H1 (cell line): ENCODE measurements at regions not wholly inside any gene's neighbourhood (a gene's known extent, or its start where the extent isn't known, plus 50 kb on each side); places are given as distances from the start of the nearest gene placed in this dataset.
A peak's percentile ranks its signal among the peaks of the same experiment; 100 is the strongest.

Source experiments
- CTCF ChIA-PET: fragments of 300-600 bp; sonication (Branson Sonifier 250); formaldehyde crosslinking; loops from one replicate; lab custom pipeline; 2021; ENCODE audit not compliant: partially characterized antibody; lab: Charles Lee
- POLR2A ChIA-PET: fragments of 300-600 bp; sonication (Branson Sonifier 250); formaldehyde crosslinking; loops from one replicate; lab custom pipeline; 2021; ENCODE audit warnings: inconsistent platforms; ENCODE audit not compliant: partially characterized antibody; lab: Charles Lee
- DNase-seq, 2 experiments: peaks; one replicate each; pipeline versions ENCODE4 v3.0.0 to v3.0.0-alpha.2; 2010 to 2022; ENCODE audit warnings: low spot score in 2 of 2, low read depth in 1 of 2, mixed read lengths in 1 of 2
- FAIRE-seq: peaks from 2 replicates; lab custom pipeline; 2011; peaks lifted over from hg19 to GRCh38; lab: Jason Lieb, UNC
- H2AFZ ChIP-seq: 2 replicates; pipeline ENCODE4 v1.8.1; 2012; ENCODE audit warnings: low read length, inconsistent platforms
- H2AK5ac ChIP-seq: 2 replicates; pipeline ENCODE4 v1.6.1; 2013; ENCODE audit warnings: low read depth, low read length
- H2BK120ac ChIP-seq: replicated peaks from 2 replicates; pipeline ENCODE3; 2013; ENCODE audit warnings: low read depth, low read length, inconsistent platforms
- H2BK12ac ChIP-seq: 2 replicates; pipeline ENCODE4 v1.6.1; 2013; ENCODE audit warnings: low read depth, low read length
- H2BK15ac ChIP-seq: 2 replicates; pipeline ENCODE4 v1.6.1; 2013; ENCODE audit warnings: low read length
- H2BK20ac ChIP-seq: 2 replicates; pipeline ENCODE4 v1.6.1; 2013; ENCODE audit warnings: low read length
- H2BK5ac ChIP-seq: 2 replicates; pipeline ENCODE4 v1.6.1; 2013; ENCODE audit warnings: low read depth, low read length
- H3K14ac ChIP-seq: 2 replicates; pipeline ENCODE4 v1.6.1; 2013; ENCODE audit warnings: inconsistent platforms; ENCODE audit not compliant: insufficient read length
- H3K18ac ChIP-seq: 2 replicates; pipeline ENCODE4 v1.6.1; 2013; ENCODE audit warnings: low read length; ENCODE audit errors: extremely low read depth
- H3K23ac ChIP-seq: 2 replicates; pipeline ENCODE4 v1.6.1; 2013; ENCODE audit warnings: inconsistent platforms; ENCODE audit not compliant: insufficient read length
- H3K23me2 ChIP-seq: 2 replicates; pipeline ENCODE4 v1.6.1; 2013; ENCODE audit warnings: low read depth, low read length
- H3K27ac ChIP-seq: 2 replicates; pipeline ENCODE4 v1.6.1; 2011; ENCODE audit warnings: low read depth, low read length, inconsistent platforms
- H3K27me3 ChIP-seq, 4 experiments: replicated peaks in 1 of 4; 1 replicate in 1 of 4; 2 replicates in 3 of 4; pipeline versions ENCODE4 v1.6.1 to v1.8.1; 2011 to 2013; ENCODE audit warnings: low read length in 3 of 4, mild to moderate bottlenecking in 3 of 4, inconsistent platforms in 2 of 4, mixed read lengths in 2 of 4, moderate library complexity in 1 of 4; ENCODE audit not compliant: control insufficient read depth in 3 of 4, insufficient read depth in 3 of 4; ENCODE audit errors: extremely low read depth in 1 of 4
- H3K36me3 ChIP-seq, 4 experiments: 2 replicates each; pipeline versions ENCODE4 v1.6.1 to v1.8.1; 2011 to 2013; ENCODE audit warnings: mild to moderate bottlenecking in 4 of 4, low read length in 3 of 4, moderate library complexity in 2 of 4, control low read depth in 1 of 4, inconsistent platforms in 1 of 4; ENCODE audit not compliant: insufficient read depth in 4 of 4, control insufficient read depth in 2 of 4
- H3K4ac ChIP-seq: replicated peaks from 2 replicates; pipeline ENCODE3; 2013; ENCODE audit warnings: low read length, low read depth, mixed read lengths, inconsistent platforms; ENCODE audit not compliant: insufficient read length
- H3K4me1 ChIP-seq, 4 experiments: replicated peaks in 1 of 4; 1 replicate in 1 of 4; 2 replicates in 3 of 4; pipeline versions ENCODE4 v1.6.1 to v1.8.1; 2011 to 2013; ENCODE audit warnings: low read length in 3 of 4, inconsistent platforms in 2 of 4, mixed read lengths in 1 of 4; ENCODE audit not compliant: insufficient read depth in 4 of 4, control insufficient read depth in 3 of 4
- H3K4me2 ChIP-seq, 2 experiments: 2 replicates each; pipeline versions ENCODE4 v1.6.1 to v1.8.1; 2011 to 2013; ENCODE audit warnings: low read depth in 2 of 2, low read length in 2 of 2, control low read depth in 1 of 2, inconsistent platforms in 1 of 2, mild to moderate bottlenecking in 1 of 2; ENCODE audit not compliant: insufficient read depth in 1 of 2
- H3K4me3 ChIP-seq, 4 experiments: fragments of 200-600, 300-600 bp in 1 of 4; sonication (generic), shearing (Covaris generic), sonication (Bioruptor Twin) in 1 of 4; 2 replicates each; pipeline versions ENCODE4 v1.5.1 to v1.8.1; 2011 to 2016; ENCODE audit warnings: low read length in 4 of 4, low read depth in 3 of 4, control low read depth in 2 of 4, inconsistent platforms in 2 of 4, mild to moderate bottlenecking in 2 of 4, mixed read lengths in 1 of 4, moderate library complexity in 1 of 4; ENCODE audit not compliant: insufficient read depth in 2 of 4; ENCODE audit errors: extremely low read depth in 1 of 4
- H3K56ac ChIP-seq: replicated peaks from 2 replicates; pipeline ENCODE3; 2013; ENCODE audit warnings: low read depth, mild to moderate bottlenecking, mixed read lengths, low read length, inconsistent platforms; ENCODE audit not compliant: insufficient read length
- H3K79me1 ChIP-seq: 2 replicates; pipeline ENCODE4 v1.6.1; 2013; ENCODE audit warnings: low read depth, low read length, control low read depth
- H3K79me2 ChIP-seq, 2 experiments: 2 replicates each; pipeline versions ENCODE4 v1.6.1 to v1.8.1; 2012 to 2013; ENCODE audit warnings: low read length in 2 of 2, mild to moderate bottlenecking in 2 of 2, inconsistent platforms in 1 of 2; ENCODE audit not compliant: insufficient read depth in 2 of 2, control insufficient read depth in 1 of 2
- H3K9ac ChIP-seq, 4 experiments: replicated peaks in 1 of 4; 1 replicate in 1 of 4; 2 replicates in 3 of 4; pipeline versions ENCODE4 v1.6.1 to v1.8.1; 2011 to 2013; ENCODE audit warnings: low read depth in 3 of 4, low read length in 3 of 4, control low read depth in 2 of 4, mild to moderate bottlenecking in 2 of 4, moderate library complexity in 2 of 4, inconsistent platforms in 1 of 4; ENCODE audit errors: extremely low read depth in 1 of 4
- H3K9me3 ChIP-seq, 2 experiments: 2 replicates each; pipeline versions ENCODE4 v1.6.1 to v1.8.1; 2012 to 2013; ENCODE audit warnings: mild to moderate bottlenecking in 2 of 2, moderate library complexity in 2 of 2, control low read depth in 1 of 2, inconsistent platforms in 1 of 2, low read depth in 1 of 2, low read length in 1 of 2, mixed read lengths in 1 of 2; ENCODE audit not compliant: insufficient read depth in 2 of 2
- H4K20me1 ChIP-seq, 2 experiments: replicated peaks in 1 of 2; 2 replicates each; pipeline versions ENCODE3 to v1.8.1; 2011 to 2013; ENCODE audit warnings: inconsistent platforms in 2 of 2, low read length in 2 of 2, mild to moderate bottlenecking in 1 of 2; ENCODE audit not compliant: insufficient read depth in 2 of 2, control insufficient read depth in 1 of 2
- H4K5ac ChIP-seq: 2 replicates; pipeline ENCODE4 v1.6.1; 2013; ENCODE audit warnings: low read length, low read depth, mixed read lengths, inconsistent platforms; ENCODE audit not compliant: insufficient read length
- H4K8ac ChIP-seq: 2 replicates; pipeline ENCODE4 v1.8.0; 2013; ENCODE audit warnings: mild to moderate bottlenecking, moderate library complexity, low read length, inconsistent platforms; ENCODE audit not compliant: insufficient read depth; ENCODE audit errors: extremely low read depth
- H4K91ac ChIP-seq: replicated peaks from 2 replicates; pipeline ENCODE3; 2013; ENCODE audit warnings: low read length, mixed read lengths, inconsistent platforms; ENCODE audit not compliant: insufficient read length
- CREB1 ChIP-seq: IDR thresholded peaks from 2 replicates; pipeline ENCODE4 v1.6.1; 2012; ENCODE audit warnings: inconsistent platforms
- HDAC6 ChIP-seq: IDR thresholded peaks from one replicate; pipeline ENCODE4 v1.7.1; 2012; ENCODE audit warnings: low read depth, mild to moderate bottlenecking, inconsistent platforms, low read length, moderate library complexity
- JUND ChIP-seq: IDR thresholded peaks from 2 replicates; pipeline ENCODE4 v1.6.1; 2011; ENCODE audit warnings: mild to moderate bottlenecking, improper control_type of control experiment, low read length
- MAFK ChIP-seq: IDR thresholded peaks from 2 replicates; pipeline ENCODE4 v1.6.1; 2012; ENCODE audit warnings: low read depth, mild to moderate bottlenecking, improper control_type of control experiment, low read length
- NRF1 ChIP-seq: IDR thresholded peaks from 2 replicates; pipeline ENCODE4 v1.6.1; 2011; ENCODE audit warnings: mild to moderate bottlenecking, low read depth, low read length, improper control_type of control experiment
- POU5F1 ChIP-seq: IDR thresholded peaks from 2 replicates; pipeline ENCODE4 v1.6.1; 2011; ENCODE audit warnings: low read depth, mild to moderate bottlenecking, low read length, moderate library complexity
- RFX5 ChIP-seq: IDR thresholded peaks from 2 replicates; pipeline ENCODE4 v1.6.1; 2011; ENCODE audit warnings: low read depth, low read length, improper control_type of control experiment, borderline replicate concordance
- SAP30 ChIP-seq: fragments of 300-600 bp; sonication (generic); IDR thresholded peaks from 2 replicates; pipeline ENCODE4 v1.7.1; 2012; ENCODE audit warnings: low read length, moderate library complexity, mild to moderate bottlenecking, inconsistent platforms; ENCODE audit not compliant: insufficient read depth, insufficient replicate concordance
- SIX5 ChIP-seq: IDR thresholded peaks from 2 replicates; pipeline ENCODE4 v1.6.1; 2011; ENCODE audit warnings: mild to moderate bottlenecking, low read depth, low read length
- TBP ChIP-seq: IDR thresholded peaks from 2 replicates; pipeline ENCODE4 v1.6.1; 2011; ENCODE audit warnings: low read depth, low read length, improper control_type of control experiment
- WGBS, 2 experiments: shearing (Covaris generic) in 1 of 2; methylation state at CpG; one replicate each; pipeline versions ENCODE4 v1.1.6 to v1.1.7; 2013 to 2015; ENCODE audit warnings: low lambda C conversion rate in 2 of 2, mixed read lengths in 2 of 2, inconsistent platforms in 1 of 2, low coverage in 1 of 2, missing lambda C conversion rate in 1 of 2; ENCODE audit not compliant: insufficient replicate concordance in 2 of 2, insufficient coverage in 1 of 2, insufficient read length in 1 of 2; ENCODE audit errors: extremely low coverage in 1 of 2, missing lambda C conversion rate in 1 of 2; 5-methylcytosine and 5-hydroxymethylcytosine counted together

DNA sequence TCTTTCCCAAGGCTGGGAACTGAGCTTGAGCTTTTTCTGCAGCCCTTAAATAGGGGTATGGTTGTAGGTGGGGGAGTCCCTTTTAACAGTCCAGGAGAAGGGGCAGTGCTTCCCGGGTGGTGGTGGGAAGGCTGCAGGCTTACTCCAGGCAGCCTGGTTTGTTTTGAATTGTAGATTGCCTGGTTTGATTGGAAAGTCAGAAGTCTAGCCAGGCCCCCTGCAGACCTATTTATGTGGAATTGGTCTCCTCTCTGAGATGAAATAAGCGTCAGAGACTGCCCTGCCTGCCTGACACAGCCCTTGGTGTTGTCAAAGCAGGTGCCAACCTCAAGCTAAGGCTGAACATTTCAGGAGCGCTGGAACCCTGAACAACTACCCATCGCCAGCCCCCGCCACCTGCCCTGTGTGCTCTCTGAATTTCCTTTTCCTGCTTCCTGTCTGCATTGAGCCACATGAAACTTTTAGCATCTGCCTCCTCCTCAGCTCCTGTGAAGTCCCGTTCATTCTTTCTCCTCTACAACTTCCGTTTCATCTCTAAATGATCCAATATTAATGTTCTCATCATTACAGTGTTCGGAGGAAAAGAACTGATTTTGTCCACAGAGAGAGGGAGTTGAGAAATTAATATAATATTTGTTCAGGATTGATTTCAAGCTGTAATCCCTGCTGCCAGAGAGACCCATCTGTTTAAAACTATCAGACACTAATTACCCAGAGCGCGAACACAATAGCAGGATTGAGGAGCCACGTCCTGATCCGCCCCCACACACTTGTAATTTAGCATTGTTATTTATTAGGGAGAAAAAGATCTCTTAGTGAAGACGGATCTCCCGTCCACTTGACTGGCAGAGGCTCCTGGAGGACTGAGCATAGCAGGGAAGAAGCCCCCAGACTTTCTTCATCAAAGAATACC is 136.5 kb downstream of the TRIM29 start:
- Histone ChIP-seq H3K9ac (no peak overlapping the region), H3K23me2 (no peaks in the 10 kb centered on the region), H4K5ac (no peak overlapping the region), H3K18ac (no peak overlapping the region), H3K27me3 (no peaks in the 10 kb centered on the region), H3K4me1 (peaks cover 0 to 11% (median 7%) of the 10 kb centered on the region in 4 experiments; a peak in 4 of 7 replicates), H3K4me2 (peak overlapping the region; percentile 4 to 34; a peak in 1 of 4 replicates), H2AFZ (no peak overlapping the region), H4K91ac (no peak overlapping the region), H2BK15ac (no peak overlapping the region), H4K8ac (no peak overlapping the region), H3K23ac (no peak overlapping the region), H4K20me1 (no peaks in the 10 kb centered on the region), H3K79me2 (no peaks in the 10 kb centered on the region)
- CTCF ChIA-PET, result interaction anchor here (0.5 to 8.6 kb wide), 23 partner anchors 8 to 527 kb away, joined by 3 to 90 read pairs (median 4); no protein-coding TSS in a partner anchor
- TF ChIP-seq TBP (no peak), HDAC6 (no peak), SAP30 (no peak), POU5F1 (no peak), SIX5 (no peak), MAFK (no peak), NRF1 (no peak), RFX5 (no peak), CREB1 (no peak), JUND (no peak)
- TF ChIP-seq, all 59 proteins: peak for 0
- Histone ChIP-seq H2BK120ac (no peak overlapping the region), H3K36me3 (no peaks in the 10 kb centered on the region), H2BK12ac (no peak overlapping the region), H3K4ac (no peak overlapping the region), H3K4me3 (no peak overlapping the region), H3K27ac (no peak overlapping the region), H2BK5ac (no peak overlapping the region), H2BK20ac (no peak overlapping the region), H3K56ac (no peak overlapping the region), H3K9me3 (no peaks in the 10 kb centered on the region), H2AK5ac (no peak overlapping the region), H3K79me1 (no peaks in the 10 kb centered on the region), H3K14ac (no peak overlapping the region)
- FAIRE-seq (peak; percentile 39), DNase-seq (no peak)
- 61% methylated on average over 14 of the region's 14 CpGs; no CpG with 5 or more reads in 1 of the 2 experiments for WGBS, 2 experiments
- POLR2A ChIA-PET, result no interaction called here
